GM21619 (cell line): ENCODE measurements at regions not wholly inside any gene's neighbourhood (a gene's known extent, or its start where the extent isn't known, plus 50 kb on each side); places are given as distances from the start of the nearest gene placed in this dataset.

Source experiments
- ATAC-seq: cut with Tn5 transposase; IDR thresholded peaks from one replicate; pipeline ENCODE4 v1.9.1; 2021; ENCODE audit not compliant: unreplicated experiment

- no peak for ATAC-seq
Measured at GRCh38 chr6:15995493-15995892, 133.4 kb upstream of the MYLIP start.

GRCh38 chr6:15994814-15995459 is 133.9 kb upstream of the MYLIP start:
- no peak for ATAC-seq

DNA sequence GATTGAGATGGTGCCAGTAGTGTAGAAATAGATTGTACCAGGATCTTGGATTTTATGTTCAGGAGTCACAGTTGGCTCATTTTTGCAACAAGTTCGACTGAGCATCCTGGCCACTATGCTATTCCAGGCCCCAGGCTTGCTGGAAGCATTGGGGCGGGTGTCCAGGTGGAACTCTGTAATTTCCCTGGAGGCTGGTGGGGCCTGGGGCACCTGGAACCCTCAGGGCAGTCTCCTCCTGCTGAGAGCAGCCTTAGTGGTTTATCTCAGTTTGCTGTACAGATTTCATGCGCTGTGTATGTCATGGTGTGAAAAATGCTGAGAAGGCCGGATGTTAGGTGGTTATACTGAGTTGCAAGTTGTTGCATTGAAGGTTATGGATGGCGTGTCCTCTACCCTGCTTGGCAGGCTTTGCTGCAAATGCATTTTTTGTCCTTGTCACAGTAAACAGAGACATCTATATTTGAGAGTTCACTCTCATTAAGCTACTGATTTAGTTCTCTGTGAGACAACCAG is 135.1 kb upstream of the MYLIP start:
- no peak for ATAC-seq

GRCh38 chr6:15990179-15990578 is 138.7 kb upstream of the MYLIP start:
- ATAC-seq: no peak

- ATAC-seq: no peak
Measured at GRCh38 chr6:15989397-15989796, 139.5 kb upstream of the MYLIP start.

DNA sequence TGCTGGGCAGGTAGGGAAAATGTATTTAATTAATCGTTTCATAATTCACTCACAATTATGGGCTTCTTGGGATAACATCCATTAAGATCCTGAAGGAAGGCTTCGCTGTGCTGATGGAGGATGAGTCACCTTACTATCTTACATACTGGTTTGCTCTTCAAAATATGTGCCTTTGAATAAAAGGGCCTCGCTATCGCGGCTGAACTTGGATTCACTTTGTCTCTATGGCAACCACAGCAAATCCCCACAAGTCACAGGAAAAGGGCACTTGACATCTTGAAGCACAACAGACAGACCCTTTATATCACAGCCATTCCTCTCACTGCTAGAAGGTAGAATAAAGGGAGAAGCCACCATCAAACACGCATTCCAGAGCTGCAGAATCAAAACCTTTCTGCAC is 141.3 kb upstream of the MYLIP start:
- no peak for ATAC-seq

GRCh38 chr6:15986027-15986629 is 142.8 kb upstream of the MYLIP start:
- ATAC-seq: no peak

GRCh38 chr6:15985379-15985959 is 143.4 kb upstream of the MYLIP start:
- no peak for ATAC-seq

DNA sequence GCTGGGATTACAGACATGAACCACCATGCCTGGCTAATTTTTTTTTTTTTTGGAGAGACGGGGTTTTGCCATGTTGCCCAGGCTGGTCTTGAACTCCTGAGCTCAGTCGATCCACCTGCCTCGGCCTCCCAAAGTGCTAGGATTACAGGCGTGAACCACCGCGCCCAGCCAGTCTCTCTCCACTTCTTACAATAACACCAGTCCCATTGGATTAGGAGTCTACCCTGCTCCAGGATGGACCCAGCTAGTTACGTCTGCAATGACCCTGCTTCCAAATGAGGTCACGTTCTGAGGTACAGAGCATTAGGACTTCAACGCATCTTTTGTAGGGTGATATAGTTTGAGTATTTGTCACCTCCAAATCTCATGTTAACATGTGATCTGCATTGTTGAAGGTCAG is 146.9 kb upstream of the MYLIP start:
- ATAC-seq: no peak

GRCh38 chr6:15980801-15981200 is 148.1 kb upstream of the MYLIP start:
- ATAC-seq: no peak

GRCh38 chr6:15978426-15978825 is 150.5 kb upstream of the MYLIP start:
- no peak for ATAC-seq

- ATAC-seq: no peak
Measured at GRCh38 chr6:15977050-15977449, 151.8 kb upstream of the MYLIP start.

DNA sequence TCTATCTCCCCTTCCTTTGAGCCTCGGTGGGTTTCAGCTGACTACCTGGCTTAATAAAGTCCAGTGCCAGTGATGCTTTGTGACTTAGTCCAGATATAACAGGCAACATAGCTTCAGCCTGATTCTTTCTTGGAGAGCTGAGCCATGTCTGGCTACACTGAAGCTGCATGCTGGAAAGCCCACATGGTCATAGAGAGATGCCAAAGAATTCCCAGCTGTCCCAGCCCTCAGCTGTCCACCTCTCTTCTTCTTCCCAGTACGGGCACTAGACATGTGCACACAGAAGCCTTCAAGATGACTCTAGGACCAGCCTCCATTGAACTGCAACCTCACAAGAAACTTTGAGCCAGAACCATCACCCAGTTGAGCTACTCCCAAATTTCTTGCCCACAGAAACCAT is 154.1 kb upstream of the MYLIP start:
- ATAC-seq: no peak

DNA sequence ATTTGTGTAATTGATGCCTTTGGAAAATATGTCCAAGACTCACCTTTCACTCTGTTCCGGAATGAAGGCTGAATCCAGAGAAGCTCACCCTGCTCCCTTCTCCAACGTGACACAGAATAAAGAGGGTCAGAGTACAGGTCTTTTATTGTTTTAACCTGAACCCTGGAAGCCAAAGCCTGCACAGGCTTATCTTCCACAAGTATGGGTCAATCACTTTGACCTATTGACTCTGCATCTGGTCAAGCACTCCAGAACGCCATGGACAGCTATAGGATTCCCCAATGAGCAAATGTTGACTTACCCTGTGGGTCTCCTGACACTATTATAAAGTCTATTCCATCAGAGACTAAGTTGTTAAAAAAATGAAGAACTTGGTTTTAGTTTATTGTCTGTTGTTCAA is 158.4 kb upstream of the MYLIP start:
- ATAC-seq: no peak

DNA sequence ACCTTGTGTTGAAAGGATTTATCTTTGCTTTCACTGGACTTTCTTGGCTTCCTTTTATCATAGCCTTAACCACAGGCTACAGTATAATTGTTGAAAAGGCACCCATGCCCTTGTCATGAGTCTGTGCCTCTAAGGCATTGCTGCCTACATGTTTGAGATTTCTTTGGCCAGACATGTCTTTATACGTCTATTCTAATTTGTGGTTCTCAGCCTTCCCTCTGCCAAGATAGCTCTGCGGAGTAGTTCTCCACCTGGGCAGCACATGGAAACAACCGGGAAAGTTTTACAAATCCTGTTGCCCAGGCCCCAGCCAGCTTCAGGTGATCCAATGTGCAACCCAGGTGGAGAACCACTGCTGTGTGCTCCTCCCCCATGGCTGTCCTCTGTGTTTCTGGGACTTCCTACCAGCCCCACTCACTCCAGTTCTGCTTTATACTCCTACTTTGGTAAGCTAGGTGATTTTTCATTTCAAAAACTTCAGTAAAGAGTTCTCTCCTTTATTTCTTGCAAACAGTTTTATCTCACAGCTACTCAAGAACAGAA is 159.6 kb upstream of the MYLIP start:
- no peak for ATAC-seq

DNA sequence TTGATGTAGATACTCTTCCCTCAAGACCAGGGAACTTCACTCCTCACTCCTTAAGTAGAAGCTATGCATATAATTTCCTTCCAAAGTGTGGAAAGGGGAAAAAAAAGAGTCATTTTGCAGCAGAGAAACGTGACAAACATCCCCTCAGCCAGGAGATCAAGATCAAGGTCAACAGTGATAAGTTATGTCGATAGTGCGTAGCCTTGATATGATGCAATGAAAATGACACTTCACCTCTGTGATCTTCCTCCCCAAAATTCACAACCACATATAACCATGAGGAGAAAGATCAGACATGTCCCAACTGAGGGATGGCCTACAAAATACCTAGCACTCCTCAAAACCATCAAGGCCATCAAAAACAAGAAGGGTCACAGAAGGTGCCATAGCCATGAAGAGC is 160.4 kb upstream of the MYLIP start:
- ATAC-seq: no peak

GRCh38 chr6:15966000-15966520 is 162.8 kb upstream of the MYLIP start:
- no peak for ATAC-seq

DNA sequence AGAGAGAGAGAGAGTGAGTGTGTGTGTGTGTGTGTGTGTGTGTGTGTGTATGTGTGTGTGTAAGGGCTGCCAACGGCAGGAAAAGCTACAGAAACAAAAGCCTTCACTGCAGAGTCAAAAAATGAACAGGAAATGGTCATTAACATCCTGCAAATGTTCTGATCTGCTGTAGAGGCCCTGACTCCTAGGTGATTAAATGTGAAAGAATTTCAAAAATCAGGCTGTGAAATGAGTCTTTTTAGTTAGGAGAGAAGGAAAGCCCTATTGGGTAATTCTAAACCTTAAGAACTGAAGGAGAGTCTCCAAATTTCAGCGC is 166.5 kb upstream of the MYLIP start:
- no peak for ATAC-seq

DNA sequence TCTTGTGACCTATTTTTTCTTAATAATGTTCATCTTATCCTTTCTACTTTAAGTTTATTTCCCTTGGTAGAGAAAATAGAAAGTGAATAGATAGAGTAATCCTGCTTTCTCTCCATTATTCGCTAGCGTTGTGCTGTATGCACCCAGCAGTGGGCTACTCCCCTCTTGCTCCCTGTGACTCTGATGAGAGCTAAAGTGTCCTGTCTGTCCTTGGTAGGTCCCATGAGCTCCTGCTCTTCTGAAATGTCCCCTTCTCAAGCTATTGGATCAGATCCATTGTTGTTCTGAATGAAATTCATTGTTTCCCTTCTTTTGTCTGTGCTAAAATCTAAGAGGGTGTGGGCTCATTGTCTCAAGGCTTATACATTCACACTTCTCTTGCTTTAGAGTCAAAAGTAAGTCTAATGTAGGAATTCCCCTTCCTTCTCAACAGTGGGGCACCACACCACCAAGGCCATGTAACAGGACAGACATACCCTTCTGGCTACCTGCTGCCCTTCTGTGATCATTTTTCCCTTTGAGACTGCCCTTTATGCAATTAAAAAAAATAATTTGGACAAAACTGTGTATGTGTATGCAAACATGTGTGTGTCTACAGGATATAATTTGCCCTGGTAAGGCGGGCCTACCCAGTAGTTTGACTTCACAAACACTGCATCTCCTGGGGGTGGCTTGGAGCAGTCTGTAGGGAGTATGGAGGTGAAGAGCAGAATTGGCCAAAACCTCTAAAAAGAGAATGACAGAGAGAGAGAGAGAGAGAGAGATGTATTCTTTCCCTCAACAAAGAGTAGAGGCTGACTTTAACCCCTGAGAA is 167.0 kb upstream of the MYLIP start:
- ATAC-seq: no peak

- no peak for ATAC-seq
Measured at GRCh38 chr6:15960740-15961634, 167.9 kb upstream of the MYLIP start.
